GM19395 (cell line): ENCODE measurements at regions not wholly inside any gene's neighbourhood (a gene's known extent, or its start where the extent isn't known, plus 50 kb on each side); places are given as distances from the start of the nearest gene placed in this dataset.
"Not testable (repeated sequence)": the region's sequence is repeated elsewhere in the genome, so short reads cannot be mapped to it uniquely, and the experiment has no call there.

Experiments
- ATAC-seq: cut with Tn5 transposase; IDR thresholded peaks from one replicate; pipeline ENCODE4 v1.9.1; 2021; ENCODE audit warnings: mild to moderate bottlenecking, moderate library complexity; ENCODE audit not compliant: unreplicated experiment

DNA sequence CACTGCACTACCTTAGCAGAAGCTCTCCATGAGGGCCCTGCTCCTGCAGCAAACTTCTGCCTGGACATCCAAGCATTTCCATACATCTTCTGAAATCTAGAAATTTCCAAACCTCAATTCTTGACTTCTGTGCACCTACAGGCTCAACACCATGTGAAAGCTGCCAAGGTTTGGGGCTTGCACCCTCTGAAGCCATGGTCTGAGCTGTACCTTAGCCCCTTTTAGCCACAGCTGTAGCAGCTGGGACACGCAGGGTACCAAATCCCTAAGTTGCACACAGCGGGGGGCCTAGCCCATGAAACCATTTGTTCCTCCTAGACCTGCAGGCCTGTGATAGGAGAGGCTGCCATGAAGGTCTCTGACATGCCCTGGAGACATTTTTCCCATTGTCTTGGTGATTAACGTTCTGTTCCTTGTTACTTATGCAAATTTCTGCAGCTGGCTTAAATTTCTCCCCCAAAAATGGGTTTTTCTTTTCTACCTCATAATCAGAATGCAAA, 102.7 kb downstream of the EN1 start:
- not testable (repeated sequence) for ATAC-seq

DNA sequence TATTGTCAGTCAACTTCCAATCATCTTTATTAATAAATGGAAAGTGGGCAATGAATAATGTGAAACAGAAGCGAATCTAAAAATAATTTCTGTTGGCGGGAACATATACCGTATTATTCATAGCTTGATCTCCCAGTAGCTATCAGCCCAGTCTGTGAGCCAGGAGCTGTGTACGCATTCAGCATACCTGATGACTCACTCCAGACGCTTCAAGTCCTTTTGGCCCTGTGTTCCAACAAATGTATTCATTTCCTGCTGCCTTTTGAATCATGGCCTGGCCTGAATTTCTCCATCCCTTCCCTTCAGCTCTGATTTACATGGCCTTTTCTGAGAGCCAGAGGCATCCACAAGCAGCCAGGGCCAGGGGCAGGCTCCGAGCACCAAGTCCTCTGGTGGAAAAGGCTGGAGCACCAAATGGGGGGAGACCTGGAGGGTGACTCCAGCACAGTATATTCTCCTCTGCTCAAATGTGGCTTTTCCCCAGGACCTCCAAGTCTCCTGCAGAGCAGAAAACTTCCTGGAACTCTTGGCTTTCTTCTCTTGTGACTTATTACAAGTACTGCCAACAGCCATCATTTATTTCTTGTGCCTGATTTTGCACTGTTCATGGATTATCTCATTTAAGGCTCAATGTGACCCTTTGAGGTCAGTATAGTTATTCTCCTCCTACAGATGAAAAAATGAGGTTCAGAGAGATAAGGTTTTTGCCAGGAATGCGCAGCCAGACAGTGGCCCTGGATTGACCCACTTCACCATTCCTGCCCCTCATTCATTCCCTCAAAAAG, 108.7 kb downstream of the EN1 start:
- no peak for ATAC-seq

DNA sequence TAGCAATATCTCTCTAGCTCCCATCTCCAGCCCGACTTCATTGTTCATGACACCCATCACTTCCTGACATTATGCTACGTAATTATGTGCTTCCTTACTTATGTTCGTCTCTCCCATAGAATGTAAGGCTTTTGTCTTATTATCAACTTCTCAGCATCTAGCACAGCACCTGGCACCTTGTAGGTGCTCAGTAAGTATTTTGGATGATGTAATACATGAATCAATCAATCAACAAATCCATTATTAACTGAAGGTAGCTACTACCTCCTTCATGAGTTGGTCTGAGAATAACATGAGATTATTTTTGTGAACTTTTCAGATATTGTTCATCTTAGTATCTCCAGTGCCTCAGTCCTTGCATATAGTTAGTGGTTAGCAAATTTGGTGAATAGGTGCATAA, 109.3 kb downstream of the EN1 start:
- ATAC-seq = no peak

DNA sequence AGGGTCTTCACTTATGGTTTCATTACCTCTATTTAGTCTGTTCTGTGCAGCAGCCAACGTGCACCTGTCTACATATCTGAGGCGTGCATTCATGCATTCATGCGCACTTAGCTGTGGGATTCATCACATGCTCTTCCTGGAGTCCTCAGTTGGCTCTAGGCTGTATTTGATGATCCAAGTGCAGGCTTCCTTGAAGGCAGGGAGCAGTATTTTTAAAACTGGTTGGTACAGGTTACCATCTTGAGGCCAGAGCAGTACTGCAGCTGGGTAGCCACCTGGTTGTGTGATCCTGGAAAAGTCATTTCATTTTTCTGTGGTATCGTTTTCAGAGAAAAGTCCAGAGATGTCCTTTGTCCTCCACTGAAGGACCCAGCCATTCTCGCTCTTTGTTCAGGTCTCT, 109.8 kb downstream of the EN1 start:
- no peak for ATAC-seq

DNA sequence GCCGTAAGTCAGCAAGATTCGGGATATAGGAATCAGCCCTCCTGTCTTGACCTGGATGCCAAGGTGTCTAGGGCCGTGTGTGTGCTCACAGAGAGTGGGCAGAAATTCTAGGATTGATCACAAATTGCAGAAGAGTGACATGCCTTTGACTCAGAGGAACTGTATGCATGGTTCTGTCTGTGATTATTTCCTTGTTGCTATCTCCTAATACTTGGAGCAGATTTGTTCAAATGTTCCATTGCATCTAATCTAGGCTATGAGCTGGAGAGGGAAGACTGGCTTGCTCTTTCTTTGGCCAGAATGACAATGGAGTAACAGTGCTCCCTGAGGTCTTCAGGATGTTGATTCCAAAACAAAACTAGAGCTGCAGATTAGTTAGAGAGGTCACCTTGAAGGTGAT, 115.0 kb downstream of the EN1 start:
- ATAC-seq = no peak

DNA sequence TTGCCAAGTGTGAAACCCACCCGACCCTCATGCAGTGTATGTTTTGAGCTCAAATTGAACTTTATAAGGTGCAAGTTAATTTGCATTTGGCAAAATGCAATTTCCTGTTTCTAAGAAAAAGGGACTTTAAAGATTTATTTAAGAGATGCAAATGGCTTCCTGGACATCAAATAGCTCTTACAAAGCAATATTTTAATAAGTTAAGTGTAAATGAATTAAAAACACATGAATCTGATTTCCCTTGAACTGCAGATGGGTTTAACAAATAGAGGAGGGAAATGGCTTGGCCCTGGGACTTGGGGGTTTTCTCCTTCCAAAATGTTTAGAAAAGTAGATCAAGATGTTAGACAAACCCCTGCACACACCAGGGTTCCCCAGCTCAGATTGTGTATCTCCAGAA, 116.0 kb downstream of the EN1 start:
- ATAC-seq = no peak

DNA sequence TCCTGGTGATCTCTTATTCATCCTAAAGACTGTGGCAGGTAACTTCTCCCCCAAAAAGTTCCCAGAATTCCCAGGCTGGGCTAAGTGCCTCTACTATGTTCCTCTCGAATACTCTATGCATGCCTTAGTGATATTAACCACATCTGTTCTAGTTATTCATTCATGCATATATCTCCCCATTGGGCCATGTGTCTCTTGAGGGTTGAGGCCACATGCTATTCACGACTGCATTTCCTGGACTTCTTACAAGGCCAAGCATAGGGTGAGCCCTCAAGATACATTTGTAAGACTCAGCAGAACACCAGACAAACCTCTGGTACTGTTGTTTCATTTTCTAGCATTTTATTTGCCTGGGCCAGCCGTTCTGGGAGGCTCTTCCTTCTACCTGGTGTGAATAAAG, 117.0 kb downstream of the EN1 start:
- no peak for ATAC-seq

DNA sequence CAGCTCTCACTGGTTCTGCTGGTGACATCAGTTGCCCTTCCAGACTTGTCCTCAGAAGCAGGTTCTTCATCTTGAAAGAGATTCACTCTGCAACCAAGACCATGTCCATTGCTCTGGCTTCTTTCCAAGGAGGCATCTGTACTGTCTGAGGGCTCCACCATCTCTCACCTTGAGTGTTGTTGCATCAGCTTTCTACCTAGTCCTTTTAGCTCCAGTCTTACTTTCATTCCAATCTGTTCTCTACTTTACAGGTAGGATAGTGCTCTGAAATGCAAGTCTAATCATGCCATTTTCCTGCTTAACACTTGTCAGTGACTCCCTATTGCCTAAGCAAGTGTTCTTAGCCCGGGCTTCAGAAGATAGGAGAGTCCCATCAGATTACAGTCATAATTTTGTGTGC, 117.7 kb downstream of the EN1 start:
- no peak for ATAC-seq

DNA sequence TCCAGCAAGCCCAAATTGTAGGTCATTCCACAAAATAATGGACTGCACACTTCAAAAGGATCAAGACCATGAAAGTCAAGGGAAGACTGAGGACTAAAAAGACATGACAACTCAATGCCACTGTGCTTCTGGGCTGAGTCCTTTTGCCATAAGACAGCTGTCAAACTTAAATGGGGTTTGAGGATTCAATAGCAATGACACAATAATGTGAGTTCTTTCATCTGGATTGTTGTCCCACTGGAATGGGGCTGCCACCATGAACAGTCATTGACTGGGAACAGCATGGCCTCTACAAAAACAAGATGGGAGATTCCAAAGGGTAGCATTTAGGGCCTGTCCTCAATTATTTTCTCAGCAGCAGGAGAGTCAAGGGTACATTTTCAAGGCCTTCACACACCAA, 118.5 kb downstream of the EN1 start:
- ATAC-seq = no peak

DNA sequence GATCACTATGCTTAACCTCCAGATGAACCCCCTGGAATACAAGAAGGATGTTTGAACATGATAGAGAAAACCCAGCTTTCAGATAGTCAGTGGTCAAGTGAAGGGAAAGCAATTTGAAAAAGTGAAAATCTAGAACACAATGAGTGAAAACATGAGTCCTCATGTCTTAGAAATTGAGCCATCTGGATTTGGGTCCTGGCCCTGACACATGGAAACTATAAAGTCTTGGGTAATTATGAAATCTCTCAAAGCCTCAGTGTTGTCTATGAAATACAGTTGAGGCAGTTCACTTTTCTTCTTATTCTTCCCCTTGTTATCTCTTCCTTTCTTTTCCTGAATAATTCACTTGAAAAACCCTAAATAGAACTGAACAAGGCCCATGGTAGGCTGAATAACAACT, 120.6 kb downstream of the EN1 start:
- no peak for ATAC-seq

DNA sequence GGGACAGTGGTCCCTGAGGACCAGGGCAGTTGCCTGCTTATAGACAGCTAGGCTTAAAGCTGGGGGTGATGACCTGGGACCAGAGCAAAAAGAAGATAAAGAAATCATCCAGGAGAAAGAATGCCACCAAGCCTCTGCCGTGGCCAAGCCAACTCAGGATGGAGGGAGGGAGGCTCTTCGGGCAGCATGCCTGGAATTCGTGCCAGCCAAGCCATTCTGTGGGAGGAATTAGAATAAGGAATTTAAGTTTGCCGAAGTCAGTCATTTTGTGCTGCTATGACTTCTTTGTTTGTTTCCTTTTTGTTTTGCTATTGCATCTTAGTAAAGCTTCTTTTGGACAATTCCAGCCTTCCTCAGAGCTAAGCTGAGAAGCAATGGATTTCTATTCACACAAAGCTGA, 124.1 kb downstream of the EN1 start:
- no peak for ATAC-seq

DNA sequence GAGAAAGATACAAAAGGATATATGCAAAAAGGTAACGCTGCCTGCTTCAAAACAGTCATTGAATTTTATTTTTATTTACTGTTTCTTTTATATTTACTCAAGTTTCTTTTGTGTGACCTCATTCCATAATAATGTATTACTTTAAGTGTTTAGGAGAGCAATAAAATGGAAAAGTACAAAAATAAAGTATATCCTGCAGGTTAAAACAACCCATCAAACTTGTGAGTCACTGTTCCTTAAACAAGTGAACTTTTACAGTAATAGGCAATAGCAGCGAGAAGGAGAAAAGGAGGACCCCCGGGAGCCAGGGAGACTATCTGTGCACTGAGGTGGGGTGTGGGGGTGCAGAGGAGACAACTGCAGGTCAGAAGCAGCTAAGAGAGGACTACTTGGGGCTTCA, 124.5 kb downstream of the EN1 start:
- no peak for ATAC-seq

DNA sequence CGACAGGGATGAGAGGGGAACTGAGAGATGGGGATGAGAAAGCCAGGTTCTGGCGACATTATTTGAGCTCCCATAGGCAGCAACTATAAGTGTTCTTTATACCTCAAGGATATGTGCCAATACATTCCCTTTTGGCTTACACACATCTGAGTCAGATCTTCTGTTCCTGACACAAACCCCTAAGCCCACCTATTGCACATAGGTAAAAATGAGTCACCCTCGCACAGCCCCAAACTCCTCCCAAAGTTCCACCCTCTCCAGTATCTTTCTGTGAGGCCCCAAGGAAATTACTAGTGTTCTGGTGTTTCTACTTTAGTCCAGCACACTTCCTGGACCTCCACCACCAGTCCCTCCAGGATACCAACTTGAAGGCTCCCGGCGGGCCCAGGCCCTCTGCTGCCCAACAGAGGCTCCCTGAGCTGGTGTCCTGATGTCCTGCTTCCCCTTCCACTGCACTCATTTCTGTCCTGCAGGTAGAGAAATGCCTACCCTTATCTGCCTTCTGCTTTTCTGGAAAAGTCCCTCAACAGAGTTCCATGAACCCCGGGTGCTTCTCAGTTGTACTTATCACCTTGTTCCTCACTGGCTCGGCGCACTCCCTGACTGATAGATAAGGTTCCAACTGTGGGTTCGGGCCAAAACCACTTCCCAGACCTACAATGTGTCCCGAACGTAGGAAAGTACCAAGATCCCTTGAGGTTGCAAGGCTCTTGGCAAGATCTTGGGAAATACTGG, 125.5 kb downstream of the EN1 start:
- ATAC-seq = no peak

DNA sequence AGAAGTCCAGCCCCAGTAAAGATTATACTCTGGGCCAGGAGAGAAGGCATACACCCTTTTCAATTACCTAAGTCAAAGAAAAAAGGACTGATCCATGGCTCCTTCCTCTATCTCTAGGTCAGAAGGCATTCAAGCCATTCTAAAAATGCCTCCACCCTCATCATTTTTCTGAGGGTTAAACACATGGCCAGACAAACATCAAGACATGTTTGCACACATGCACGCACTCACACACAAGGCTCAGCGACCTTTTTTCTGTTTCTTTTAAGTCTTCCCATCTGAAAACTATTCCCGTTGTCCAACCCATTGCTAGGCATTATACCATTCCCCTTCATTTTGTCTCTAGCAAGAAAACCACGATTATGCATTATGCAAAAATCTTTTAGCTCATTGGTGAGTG, 126.6 kb downstream of the EN1 start:
- no peak for ATAC-seq

DNA sequence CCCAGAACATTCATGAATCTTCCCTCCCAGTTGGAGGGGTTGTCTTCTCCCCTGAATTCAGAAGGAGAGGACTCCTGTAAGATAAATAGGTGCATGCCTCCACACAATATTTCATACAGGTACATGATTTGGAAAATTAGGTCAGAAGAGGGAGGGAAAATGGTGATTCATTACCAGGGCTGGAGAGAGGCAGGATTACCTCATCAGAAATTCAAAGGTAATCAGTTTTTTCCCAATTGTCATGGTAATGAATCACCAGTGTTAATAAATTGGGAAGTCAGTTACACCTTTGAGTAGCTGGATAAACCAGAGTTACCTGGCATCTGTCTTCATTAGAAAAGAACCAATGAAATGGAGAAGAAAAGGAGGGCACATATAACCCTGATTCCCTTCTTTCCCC, 128.5 kb downstream of the EN1 start:
- ATAC-seq = no peak

DNA sequence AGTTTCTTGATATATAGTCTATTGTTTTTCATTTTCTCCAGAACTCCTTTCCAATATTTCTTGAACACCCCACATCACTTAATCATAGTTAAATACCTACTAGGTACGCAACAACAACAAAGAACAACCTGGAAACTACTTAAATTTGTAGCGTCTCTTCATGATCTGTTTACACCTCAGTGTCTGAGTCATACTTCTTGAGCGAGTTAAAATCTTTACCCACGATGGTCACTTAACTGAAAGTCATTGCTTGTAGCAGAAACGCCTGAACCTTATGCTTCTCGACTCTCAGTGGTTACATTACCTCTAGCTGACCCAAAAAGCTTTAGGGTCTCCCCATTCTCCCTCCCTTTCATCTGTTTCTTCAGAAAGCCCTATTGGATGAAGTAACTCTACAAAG, 131.3 kb downstream of the EN1 start:
- no peak for ATAC-seq

DNA sequence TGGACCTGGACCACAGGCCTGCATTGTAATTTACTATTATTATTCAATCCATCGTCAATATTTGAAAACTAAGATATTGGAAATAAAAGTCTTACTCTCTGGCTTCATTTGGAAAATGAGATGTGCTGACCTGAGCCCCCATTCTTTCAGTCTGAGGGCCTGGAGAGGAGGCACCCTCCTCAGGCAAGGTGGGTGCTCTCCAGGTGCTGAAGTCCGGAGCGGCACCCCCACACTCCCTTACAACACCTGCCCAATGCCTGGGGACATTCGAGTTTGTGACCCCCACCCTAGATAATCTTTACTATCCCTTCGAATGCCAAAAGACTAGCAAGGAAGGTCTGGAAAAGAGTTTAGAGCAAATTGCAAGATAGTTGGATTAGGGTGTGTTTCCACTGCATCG, 133.3 kb downstream of the EN1 start:
- no peak for ATAC-seq

DNA sequence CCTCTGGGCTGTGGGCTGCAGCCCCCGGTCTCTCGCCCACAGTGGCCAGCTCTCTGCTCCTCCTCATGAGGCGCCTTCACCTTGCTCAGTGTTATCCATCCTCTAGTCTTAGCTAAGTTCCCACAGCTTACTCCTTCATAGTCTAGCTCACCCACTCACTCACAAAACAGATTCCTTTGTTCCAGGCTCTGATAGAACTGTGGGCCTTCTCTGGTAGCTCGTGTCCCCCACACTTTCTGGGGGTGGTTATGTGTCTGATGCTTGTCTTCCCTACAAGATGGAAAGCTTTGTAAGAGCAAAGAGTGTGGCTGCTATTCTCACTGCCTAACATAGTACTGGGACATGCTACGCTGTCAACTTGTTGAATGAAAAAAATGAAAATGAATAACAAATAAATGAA, 135.8 kb downstream of the EN1 start:
- ATAC-seq = no peak

DNA sequence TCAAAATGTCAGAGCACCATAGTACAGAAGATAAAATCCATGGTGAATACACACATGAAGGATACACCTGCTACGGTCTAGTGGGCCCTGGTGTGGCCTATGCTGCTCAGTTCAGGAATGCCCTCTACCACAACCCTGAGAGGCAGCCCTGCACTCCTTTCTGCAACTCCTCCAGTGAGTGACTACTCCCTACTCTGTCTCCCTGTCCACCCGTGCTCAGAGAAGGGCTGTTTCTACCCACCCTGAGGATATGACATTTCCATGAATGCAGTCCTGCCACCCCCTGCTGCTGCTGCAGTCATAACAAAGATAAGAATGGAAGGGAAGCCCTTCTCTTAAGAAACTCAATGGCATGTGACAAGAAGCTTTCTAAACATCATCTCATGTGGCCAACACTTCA, 137.0 kb downstream of the EN1 start:
- ATAC-seq = no peak

DNA sequence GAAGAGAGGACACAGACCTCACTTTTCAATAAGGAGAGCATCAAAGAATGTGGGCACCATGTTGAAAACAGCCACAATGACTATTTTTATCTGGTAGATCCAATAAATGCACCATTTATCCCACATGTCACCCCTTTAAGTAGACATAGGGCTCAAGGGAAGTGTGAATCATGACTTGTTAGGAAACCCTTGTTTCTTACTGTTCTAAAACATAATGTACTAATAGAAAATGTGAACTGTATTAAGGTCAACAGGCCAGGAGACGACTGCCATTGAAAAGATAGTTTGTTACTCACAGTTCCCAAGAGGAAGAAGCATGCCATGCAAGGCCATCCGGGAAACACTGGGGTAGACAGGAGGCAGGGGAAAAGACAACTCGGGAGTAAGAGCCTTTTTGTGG, 137.7 kb downstream of the EN1 start:
- ATAC-seq = no peak

DNA sequence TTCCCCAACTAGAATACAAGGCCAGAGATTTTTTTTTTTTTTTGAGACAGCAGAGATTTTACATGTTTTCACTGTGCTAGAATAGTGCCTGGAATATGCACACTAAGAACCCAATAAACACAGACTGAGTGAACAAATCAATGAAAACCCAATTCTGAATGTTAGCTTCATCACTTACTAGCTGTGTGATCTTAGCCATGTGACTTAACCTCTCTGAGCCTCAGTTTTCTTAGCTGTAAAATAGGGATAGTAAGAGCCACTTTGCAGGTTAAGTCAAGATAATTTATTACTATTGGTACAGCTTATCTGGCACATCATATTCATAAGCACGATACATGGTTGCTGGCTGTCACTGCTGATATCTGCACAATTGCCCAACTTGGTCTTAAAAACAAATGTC, 140.6 kb downstream of the EN1 start:
- ATAC-seq = no peak

DNA sequence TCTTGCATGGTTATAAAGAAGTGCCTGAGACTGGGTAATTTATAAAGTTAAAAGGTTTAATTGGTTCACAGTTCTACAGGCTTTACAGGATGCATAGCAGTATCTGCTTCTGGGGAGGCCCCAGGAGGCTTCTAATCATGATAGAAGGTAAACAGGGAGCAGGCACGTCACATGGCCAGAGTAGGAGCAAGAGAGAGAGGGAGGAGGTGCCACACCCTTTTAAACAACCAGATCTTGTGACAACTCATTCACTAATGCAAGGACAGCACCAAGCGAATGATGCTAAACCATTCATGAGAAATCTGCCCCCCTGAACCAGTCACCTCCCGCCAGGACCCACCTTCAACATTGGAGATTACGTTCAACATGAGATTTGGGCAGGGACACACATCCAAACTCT, 141.1 kb downstream of the EN1 start:
- ATAC-seq = no peak

DNA sequence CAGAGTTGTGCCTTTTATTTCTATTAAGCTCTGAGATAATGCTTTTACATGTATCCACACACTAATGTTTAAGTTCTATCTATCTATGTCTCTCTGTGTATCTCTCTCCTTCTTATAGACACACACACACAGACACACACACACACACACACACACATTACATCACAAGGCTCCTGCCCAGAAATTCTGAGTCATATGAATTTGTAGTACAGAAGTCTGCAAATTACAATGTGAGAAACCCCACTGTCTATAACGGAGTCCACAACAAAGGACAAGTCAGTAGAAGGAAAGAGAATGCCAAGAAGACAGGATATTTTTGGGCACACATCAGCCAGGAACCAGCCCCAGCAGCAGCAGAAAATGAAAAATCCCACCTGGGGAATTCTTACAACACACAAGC, 142.4 kb downstream of the EN1 start:
- ATAC-seq = no peak
